ENCODE measurements at regions not wholly inside any gene's neighbourhood (a gene's known extent, or its start where the extent isn't known, plus 50 kb on each side); places are given as distances from the start of the nearest gene placed in this dataset.

- no peak for TF ChIP-seq CTCF (conservative IDR thresholded peaks at IDR 0.05; ENCODE audit: low read depth, low read length)
- no peak for TF ChIP-seq EZH2 (IDR thresholded peaks at IDR 0.05; ENCODE audit: low read length, unreplicated experiment)
- no peak for TF ChIP-seq EZH2phosphoT487 (IDR thresholded peaks at IDR 0.05; ENCODE audit: borderline replicate concordance, low read length)
These were observed 59.2 kb upstream of the IVNS1ABP start for GRCh38 chr1:185376288-185376687.

Measured in PC-3 (cell line).